Epithelial cell of prostate (primary cell): ENCODE measurements at regions not wholly inside any gene's neighbourhood (a gene's known extent, or its start where the extent isn't known, plus 50 kb on each side); places are given as distances from the start of the nearest gene placed in this dataset.
"Not testable (repeated sequence)": the region's sequence is repeated elsewhere in the genome, so short reads cannot be mapped to it uniquely, and the experiment has no call there.

Experiments
- DNase-seq: peaks from one replicate; pipeline ENCODE4 v3.0.0-alpha.2; 2011; ENCODE audit warnings: low read depth, low spot score
- H3K27ac ChIP-seq: fragments of 450-650 bp; 2 replicates; pipeline ENCODE4 v1.5.1; 2017; ENCODE audit warnings: mild to moderate bottlenecking

DNA sequence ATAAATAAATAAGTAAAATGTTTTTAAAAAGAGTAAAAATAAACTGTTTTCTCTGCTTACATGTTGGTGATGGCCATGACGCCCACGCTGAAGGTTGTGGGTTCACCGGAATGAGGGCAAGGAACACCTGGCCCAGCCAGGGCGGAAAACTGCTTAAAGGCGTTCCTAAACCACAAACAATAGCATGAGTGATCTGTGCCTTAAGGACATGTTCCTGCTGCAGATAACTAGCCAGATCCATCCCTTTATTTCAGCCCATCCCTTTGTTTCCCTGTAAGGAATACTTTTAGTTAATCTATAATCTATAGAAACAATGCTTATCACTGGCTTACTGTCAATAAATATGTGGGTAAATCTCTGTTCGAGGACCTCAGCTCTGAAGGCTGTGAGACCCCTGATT, 63.3 kb upstream of the CEP78 start:
- not testable (repeated sequence) for H3K27ac ChIP-seq, DNase-seq

DNA sequence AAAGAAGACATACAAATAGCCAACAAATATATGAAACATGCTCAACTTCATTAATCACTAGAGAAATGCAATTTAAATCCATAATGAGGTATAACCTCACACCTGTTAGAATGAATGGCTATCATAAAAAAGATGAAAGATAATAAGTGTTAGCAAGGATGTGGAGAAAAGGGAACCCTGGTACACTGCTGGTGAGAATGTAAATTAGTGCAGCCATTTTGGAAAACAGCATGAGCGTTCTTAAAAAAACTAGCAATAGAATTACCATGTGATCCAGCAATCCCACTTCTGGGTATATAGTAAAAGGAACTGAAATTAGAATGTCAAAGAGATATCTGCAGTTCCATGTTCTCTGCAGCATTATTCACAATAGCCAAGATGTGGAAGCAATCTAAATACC, 64.2 kb upstream of the CEP78 start:
- H3K27ac ChIP-seq: no peak overlapping the region
- DNase-seq: no peak

DNA sequence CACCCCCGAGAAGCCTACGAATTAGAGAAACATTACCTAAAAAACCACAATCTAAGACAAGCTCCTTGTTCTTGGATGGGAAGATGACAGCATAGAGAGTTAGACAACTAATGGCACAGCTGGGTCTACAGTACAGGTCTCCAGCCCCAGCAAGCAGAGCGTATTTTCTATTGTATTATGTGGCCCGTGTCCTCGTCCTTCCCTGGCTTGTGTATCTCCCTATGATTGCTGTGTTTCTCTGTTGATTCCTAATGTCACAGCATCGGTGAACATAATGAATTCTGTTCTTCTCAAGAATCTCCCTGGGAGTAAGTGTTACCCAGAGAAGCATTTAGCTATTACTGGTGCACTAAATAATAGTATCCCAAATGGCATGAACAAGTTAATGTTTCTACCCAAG, 66.8 kb upstream of the CEP78 start:
- DNase-seq: no peak
- no peak overlapping the region for H3K27ac ChIP-seq

DNA sequence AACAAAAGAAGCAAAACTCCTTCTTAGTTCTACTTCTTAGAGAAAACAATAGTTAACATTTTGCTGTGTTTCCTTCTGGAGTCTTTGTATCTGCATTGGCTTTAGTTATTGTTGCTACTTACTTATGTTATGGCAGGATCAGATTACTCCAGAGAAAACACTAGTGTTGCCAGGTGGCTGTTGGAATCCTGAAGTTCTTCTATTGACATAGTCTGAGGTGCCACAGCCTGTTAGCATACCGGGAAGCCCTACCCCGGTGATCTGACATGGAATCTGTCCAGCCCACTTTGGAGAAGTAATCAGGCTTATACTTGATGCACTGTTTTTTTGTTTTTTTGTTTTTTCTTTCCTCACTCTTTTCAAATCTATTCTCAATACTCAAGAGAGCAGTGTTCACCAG, 68.5 kb upstream of the CEP78 start:
- no peak overlapping the region for H3K27ac ChIP-seq
- no peak for DNase-seq

DNA sequence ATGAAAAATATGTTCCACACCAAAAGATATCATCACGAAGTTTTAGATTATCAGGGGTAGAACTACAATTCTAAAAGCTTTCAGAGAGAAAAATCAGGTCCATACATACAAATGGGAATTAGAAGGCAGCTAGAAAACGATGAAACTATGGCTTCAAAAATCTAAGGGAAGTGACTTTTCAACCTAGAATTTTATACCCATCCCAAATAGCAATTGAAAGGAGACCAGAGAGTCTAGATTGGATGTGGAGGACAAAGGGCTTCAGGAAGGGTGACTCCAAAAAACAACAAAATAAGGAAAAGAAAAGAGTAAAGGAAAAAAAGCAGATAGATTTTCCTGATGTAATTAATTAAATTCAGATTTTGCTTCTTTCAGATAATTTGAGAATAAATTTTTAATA, 72.0 kb upstream of the CEP78 start:
- DNase-seq: no peak
- no peak overlapping the region for H3K27ac ChIP-seq

DNA sequence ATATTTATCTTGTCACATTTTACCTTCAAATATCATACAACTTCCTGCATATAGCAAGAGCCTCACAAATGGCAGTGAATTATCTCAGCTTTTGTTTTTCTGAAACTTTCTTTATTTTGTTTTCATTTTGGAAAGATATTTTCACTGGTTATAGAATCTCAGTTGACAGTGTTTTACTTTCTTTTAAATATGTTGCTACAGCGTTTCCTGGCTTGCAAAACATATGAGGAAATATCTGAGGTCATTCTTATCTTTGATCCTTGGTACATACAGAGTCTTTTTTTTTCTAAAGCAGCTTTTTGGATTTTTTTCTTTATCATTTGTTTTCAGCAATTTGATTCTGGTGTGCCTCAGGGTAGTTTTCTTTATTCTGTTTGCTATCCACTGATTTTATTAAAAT, 77.6 kb upstream of the CEP78 start:
- no peak overlapping the region for H3K27ac ChIP-seq
- no peak for DNase-seq

DNA sequence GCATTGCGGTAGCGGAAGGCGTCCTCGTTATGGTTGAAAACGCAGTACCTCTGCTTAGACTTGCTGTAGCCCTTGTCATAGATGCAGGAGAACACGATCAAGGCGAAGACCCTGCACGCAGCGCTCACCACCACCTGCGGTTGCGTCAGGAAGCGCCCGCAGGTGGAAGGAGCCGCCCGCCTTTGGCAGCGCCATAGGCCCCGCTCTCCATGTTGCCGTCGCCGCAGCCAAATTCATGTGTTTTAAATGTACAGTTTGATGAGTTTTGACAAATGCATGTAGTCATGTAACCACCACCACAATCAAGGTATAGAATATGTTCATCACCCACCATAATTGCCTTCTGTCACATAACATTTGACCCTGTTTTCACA, 84.9 kb upstream of the CEP78 start:
- no peak for DNase-seq
- no peak overlapping the region for H3K27ac ChIP-seq

DNA sequence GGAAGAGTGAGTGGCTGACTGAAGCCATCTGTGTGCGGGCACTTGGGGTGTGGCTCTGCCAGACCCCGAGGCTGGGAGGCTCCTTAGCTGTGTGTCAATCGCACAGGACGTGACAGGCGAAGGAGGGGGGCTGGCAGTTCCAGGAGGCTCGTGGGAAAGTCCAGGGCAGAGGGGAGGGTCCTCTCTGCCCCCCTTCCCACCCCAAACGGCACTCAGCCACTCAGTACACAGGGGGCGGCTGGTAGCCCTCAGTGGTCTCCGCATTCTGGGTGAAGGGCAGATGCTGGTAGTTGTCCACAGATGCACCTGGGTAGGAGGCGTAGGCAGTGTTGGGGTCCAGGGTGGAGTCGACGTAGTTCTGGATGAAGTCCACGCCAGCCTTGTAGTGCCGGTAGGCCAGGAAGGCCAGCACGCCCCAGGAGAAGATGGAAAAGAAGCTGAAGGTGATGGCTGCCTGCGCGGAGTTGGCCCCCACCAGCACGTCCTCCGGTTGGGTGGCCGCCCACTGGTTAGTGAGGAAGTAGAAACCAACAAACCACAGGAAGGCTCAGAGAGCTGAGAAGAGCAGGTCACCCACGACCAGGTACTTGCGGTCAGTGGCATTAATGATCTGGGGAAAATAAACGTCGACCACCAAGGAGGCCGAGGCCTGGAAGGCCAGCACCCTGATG, 85.4 kb upstream of the CEP78 start:
- no peak for DNase-seq

DNA sequence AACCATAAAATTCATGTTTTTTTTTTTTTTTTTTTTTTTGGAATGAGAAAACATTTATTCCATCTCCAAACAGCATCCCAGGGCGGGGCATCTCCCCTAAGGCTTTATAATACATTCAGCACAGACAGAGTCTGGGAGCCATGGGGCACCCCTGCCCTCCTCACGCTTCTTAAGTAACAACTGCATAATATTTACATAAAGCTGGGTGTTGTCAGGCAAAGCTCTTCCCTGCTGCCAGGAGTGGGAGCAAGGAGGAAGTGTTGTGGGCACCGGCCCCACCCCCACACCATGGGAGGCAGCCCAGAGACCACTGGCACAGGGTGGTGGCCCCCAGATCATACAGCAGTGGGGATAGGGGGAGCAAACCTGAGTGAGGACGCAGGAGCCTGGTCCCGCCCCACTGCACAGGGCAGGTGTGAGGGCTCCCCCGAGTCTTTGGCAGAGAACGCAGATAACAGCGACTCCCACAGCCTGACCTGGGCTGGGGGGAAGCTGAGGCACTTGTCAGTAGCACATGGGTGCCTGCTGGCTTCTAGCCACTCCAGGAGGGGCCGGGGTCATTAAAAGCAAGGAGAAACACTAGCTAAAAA, 86.1 kb upstream of the CEP78 start:
- H3K27ac ChIP-seq: no peak overlapping the region
- DNase-seq: no peak

More for the DNA sequence above, 85.4 kb upstream of the CEP78 start:
- H3K27ac ChIP-seq: no peak overlapping the region

DNA sequence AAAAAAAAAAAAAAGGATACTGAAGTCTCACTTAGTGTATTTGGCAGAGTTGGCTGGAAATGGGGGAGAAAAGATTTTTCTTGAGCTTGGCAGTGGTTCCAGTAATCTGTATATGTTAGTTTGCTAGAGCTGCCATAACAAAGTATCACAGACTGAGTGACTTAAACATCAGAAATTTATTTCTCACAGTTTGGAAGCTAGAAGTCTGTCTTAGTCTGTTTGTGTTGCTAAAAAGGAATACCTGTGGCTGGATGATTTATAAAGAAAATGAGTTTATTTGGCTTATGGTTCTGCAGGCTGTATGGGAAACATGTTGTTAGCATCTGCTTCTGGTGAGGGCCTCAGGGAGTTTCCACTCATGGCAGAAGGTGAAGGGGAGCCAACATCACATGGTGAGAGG, 89.6 kb upstream of the CEP78 start:
- DNase-seq: no peak
- no peak overlapping the region for H3K27ac ChIP-seq

DNA sequence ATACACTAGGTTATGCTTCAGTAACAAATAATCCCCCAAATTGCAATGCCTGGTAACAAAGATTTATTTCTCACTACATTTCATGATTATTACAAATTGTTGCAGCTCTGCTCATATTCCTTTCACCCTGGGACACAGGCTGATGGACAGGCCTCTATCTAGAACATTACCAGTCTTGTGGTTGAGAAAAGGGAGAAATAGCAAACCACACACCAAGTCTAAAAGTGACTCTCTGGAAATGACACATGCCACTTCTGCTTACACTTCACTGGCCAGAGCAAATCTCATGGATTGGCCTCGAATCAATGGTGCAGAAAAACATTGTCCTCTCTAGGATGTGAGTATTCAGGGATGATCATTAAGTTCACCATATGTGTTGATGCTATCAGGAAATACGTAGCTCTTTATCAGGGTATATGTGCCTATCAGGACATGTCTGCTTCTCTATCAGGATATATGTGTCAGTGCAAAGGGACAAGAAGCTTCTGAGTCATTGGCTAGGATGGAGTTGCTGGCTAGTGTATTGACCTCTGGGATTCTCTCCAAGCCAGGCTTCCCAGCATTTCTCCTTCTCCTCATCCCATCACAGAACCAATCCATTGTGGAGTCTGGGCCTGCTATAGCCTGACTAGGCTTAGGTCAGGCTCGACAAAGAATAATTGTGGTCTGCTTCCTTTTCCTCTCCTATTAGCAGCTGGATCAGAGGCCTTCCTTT, 91.1 kb upstream of the CEP78 start:
- DNase-seq: no peak
- H3K27ac ChIP-seq: no peak overlapping the region

DNA sequence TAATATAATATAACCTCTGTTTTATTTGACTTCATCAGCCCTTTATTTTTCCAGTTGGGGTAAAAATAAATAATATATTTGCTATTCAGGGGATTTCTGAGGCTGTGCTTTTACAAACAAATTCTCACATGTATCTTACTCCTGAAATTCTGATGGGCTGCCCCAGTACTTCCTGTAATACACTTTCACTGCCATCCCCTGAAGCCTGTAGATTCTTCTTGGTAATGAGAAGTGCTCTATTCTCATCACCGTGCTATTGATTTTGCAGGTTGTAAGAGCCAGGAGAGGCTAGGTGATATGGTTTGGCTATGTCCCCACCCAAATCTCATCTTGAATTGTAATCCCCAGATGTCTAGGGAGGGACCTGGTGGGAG, 91.9 kb upstream of the CEP78 start:
- H3K27ac ChIP-seq: no peak overlapping the region
- DNase-seq: no peak

DNA sequence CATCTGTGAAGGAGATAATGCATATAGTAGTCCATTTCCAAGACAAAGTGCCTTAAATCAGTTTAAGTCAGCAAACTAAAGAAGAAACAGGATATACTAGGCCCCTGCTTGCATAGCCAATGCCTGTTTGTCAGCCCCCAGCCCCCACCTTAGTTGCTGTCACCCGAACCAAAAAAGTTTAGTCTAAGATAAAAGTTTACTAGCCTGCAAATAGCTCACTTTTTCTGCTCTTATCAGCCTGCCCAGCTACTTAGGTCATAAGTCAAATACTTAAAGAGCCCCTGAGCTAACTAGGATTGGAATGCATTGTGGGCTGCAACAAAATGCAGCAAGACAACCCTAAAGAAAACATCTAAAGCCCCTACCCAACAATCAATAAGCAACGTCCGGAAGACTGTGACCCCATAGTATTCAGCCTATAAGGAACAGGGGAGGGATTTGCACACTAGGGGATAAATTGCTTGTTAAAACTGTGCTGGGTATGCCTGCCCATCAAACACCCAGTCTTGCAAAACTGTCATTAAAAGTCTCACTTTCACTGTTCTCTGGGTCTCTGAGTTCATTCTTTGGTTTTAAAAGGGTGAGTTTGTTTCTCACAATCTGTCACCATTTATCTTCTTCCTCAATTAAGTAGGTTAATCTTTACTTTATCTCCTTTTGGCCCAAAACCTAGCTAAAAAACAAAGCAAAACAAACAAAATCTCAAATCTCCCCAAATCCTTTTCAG, 92.4 kb upstream of the CEP78 start:
- no peak overlapping the region for H3K27ac ChIP-seq
- DNase-seq: no peak

DNA sequence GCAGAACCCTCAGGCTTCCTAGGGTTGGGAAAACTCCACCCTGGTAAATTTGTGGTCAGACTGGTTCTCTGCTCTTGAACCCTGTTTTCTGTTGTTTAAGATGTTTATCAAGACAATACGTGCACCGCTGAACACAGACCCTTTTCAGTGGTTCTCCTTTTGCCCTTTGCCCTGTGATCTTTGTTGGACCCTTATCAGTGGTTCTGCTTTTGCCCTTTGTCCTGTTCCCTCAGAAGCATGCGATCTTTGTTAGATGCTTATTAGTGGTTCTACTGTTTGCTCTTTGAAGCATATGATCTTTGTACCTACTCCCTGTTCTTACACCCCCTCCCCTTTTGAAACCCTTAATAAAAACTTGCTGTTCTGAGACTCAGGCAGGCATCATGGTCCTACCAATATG, 93.6 kb upstream of the CEP78 start:
- DNase-seq: not testable (repeated sequence)

DNA sequence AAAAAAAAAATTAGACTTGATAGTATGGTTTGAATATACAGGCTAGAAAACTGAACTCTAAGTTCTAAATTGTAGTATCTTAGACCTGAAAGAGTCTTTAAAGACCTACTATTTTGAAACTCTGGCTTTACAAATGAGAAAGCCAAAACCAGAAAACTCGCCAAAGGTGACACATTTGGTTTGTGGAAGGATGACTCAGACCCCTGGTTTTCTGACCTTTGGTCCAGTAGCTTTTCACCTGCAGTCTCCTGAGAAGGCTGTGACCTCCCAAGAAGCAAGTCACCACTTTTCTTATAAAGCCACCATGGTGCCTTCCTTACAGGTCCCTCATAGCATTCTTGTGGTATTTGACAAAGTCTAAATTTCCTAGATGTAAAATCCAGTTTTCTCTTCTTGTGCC, 102.1 kb upstream of the CEP78 start:
- H3K27ac ChIP-seq: no peak overlapping the region
- no peak for DNase-seq

More for the DNA sequence above, 93.6 kb upstream of the CEP78 start:
- not testable (repeated sequence) for H3K27ac ChIP-seq

DNA sequence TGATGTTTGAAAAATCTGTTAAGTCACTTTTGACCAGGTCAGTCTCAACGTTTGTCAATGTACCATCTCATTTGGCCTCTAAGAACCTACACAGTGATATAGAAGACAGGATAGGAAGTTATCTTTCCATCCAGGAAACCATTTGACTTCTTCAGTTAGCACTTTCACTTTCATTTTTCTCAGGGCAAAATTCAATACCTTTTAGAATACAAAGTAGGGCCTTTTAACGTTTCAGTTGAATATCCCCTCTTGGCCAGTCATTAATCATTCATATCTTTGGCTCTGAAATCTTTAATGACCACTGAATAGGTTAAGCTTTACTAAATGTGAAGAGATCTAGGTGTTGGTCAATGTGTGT, 101.1 kb upstream of the GNAQ start:
- no peak overlapping the region for H3K27ac ChIP-seq

DNA sequence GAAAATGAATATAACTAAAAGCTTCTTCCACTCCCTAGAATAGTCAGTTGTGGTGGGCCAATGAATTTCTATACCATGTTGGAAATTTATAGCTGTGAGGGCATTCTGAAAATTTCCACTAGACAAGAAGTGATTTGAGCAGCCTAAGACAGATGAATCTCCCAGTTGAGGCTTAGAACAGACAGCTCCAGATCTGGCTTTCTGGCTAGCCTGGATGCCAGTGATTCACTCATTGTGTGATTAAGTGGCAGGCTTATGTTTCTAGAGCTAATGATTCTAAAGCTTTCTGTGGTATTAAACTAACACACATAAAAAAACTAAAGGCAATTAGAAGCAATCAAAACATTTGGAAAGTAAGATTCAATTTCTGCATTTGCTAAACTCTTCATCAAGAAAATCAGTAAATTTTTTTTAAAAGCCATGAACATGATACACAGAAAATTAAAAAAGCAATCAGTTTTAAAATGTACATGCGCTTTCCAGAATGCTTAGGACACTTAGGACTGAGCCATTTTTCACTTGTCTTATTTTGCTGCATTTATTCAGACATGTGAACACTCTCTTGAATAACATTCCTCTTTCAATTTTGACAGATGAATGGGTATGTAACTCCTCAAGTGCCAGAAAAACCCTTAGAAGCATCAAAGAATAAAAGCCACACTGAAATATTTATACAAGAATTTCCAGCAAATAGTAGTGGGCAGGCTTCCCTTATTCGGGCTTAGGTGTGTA, 100.5 kb upstream of the GNAQ start:
- no peak for DNase-seq
- H3K27ac ChIP-seq: no peak overlapping the region

More for the DNA sequence above, 101.1 kb upstream of the GNAQ start:
- no peak for DNase-seq

DNA sequence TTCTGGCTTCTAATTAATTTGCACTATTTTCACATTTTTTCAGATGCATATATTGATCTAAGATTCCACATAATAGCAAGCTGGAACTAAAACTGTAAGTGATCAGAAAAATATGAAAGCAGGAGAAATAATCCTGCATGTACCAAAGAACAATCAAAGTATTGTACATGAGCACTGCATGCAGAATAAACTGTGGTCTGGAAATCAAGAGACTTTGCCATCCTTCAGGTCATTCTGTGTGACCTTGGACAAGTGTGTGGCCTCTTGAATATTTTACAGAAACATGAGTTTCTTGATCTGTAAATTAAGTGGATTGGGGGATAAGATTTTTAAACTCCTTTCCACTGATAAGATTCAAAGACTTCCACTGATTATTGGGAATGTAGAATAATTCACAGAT, 99.2 kb upstream of the GNAQ start:
- no peak for DNase-seq
- no peak overlapping the region for H3K27ac ChIP-seq

DNA sequence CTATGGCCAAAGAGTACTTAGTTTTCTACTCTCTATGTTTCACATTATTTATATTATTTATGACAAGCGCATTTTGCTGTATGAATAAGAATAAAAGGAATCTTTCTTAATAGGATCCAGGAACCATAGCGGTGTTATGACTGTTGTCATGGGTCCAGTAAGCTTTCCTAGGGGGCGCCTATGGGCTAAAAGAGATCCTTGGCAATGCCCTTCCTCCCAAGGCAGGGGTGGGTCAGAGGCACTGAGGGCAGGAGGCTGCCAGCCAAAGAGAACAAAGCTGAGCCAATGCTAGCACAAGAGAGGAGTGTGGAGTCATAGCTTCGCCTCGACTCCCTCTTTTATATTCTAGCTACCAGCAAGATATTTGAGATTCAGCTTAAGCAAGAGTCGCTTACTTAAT, 98.4 kb upstream of the GNAQ start:
- H3K27ac ChIP-seq: no peak overlapping the region
- DNase-seq: no peak
